Activated CD8-positive, alpha-beta memory T cell treated with anti-CD3 and anti-CD28 coated beads, Interleukin-2, amount 50 U/mL, for 48 hours (primary cell): ENCODE measurements at regions not wholly inside any gene's neighbourhood (a gene's known extent, or its start where the extent isn't known, plus 50 kb on each side); places are given as distances from the start of the nearest gene placed in this dataset.
"Not testable (repeated sequence)": the region's sequence is repeated elsewhere in the genome, so short reads cannot be mapped to it uniquely, and the experiment has no call there.

Source experiments
- DNase-seq: peaks from one replicate; pipeline ENCODE4 v3.0.0-alpha.2; 2020

DNA sequence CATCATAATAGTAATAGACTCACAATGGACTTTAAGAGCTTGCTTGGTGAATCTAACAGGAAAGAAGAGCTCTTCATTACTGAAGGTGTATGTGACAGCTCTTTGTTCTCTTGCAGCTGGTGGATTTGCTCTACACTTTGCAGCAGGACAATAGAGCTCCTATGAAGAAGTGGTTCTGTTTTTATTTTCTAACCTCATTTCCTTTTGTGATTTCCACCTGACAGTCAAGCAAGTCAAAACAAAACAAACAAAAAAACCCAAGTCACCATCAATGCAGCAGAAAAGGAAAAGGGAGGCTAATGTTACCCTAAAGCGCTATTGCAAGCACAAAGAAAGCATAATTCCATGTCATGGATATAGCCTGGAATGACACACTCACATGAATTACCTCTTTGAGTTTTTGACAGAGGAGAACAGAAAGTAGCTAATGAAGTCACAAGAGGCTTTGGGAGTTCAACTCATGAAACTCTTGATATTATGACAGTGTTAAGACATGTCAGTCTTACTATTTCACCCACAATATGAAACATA, 1188.1 kb downstream of the EPHA7 start:
- DNase-seq, result no peak

DNA sequence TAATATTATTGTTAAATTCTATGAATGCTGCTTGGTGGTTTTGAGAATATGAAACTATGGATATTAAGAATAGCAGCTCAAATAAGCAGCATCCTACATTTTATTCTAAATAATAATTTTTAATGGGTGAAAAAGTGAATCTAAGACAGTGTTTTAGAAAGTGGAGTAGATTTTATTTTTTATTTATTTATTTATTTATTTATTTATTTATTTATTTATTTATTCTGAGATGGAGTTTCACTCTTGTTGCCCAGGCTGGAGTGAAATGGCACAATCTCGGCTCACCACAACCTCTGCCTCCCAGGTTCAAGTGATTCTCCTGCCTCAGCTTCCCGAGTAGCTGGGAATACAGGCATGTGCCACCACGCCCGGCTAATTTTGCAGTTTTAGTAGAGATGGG, 1199.4 kb downstream of the EPHA7 start:
- DNase-seq, result not testable (repeated sequence)

DNA sequence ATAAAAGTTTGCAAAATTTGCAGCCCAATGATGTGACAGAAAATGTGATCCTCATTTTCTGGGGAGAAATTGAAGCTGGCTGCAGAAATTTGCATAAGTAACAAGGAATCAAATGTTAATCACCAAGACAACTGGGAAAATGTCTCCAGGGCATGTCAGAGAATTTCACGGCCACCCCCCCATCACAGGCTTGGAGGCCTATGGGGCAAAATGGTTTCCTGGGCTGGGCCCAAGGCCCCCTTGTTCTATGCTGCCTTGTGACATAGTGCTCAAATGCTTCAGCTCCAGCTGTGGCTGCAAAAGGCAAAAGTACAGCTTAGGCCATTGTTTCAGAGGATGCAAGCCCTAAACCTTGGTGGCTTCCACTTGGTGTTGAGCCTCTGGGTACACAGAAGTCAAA, 1202.6 kb downstream of the EPHA7 start:
- DNase-seq, result no peak

DNA sequence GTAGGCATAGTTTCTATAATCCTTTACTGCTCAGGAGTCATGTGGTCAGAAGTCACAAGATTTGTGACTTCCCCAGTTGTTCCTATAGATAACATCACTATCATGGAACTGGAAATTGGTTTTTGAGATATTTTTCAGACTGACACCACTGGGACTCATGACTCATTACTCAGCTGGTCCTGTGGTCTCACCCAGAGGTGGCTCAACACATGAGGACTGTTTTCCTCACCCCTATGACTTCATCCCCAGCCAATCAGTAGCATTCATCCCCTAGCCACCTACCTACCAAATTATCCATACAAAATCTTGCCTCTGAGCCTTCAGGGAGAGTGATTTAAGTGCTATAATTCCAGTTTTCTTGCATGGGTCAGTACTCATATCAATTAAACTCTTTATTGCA, 1217.7 kb downstream of the EPHA7 start:
- no peak for DNase-seq

DNA sequence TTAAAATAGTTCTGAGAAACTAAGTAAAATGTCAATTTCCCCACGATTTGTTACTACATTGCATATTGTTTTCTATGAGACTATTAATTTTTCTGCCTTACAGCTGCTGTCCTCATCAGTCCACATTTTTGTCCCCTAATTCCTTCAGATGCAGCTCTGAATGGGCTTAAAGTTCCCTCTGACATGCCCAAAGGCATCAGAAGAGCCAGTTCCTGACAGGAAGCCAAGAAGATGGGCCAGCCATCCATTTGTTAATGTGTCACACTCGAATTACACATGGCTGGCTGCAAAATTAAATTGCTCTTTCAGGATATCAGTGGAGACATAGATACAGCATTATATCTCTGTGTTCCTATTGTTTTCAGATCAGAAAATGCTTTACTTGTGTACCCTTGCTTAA, 1223.0 kb downstream of the EPHA7 start:
- DNase-seq, result no peak

DNA sequence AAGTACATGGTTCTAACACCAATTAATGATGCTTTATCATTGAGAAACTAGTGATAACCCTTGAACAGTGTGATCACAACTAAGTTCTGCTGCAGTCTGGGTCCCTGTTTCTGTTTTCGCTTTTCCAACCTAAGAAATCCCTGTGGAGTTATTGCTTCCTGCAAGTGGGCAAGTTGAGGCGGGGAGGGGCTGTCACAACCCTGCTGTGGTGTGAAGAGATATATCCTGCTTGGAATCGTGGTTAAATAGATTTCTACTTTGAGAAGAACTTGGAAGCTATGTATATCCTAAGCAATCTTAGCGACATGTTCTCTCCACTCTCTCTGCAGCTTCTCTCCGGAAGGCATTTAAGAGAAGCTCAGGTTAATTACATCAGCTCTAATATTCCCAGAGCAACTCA, 1223.6 kb downstream of the EPHA7 start:
- DNase-seq, result no peak

DNA sequence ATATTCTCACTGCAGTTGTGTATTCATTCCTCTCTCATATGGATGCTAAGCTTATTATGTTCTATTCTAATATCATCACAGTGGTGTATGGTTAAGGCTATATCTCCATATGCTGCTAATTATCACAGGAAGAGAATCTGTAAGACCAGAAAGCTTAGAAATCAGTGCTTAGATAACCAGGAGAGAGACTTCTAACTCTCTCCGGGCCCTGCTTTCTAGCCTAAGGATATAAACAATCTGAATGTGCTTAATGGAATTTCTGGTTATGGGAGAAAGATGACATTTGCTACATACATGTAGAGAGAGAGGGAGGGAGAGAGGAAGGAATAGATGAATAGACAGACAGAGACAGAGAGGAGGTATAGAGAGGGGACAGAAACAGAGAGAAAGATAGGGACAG, 1231.3 kb downstream of the EPHA7 start:
- no peak for DNase-seq

DNA sequence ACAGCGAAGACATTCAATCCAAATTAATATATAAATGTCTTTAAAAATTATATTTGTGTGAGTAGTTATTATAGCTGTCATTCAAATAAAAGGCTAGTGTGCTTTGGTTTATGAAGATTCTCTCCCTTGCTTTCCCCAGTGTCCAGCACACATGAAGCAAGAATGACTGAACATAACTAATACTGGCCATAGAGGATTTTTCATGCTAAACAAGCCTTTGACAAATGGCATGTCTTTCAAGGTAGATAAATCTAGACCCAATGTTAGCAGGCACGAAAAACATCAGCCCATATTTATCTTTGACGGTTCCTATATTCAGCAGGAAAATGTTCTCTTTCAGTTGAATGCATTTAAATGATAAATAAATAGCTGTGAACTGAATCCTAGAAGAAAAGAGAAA, 1234.4 kb downstream of the EPHA7 start:
- DNase-seq, result no peak

DNA sequence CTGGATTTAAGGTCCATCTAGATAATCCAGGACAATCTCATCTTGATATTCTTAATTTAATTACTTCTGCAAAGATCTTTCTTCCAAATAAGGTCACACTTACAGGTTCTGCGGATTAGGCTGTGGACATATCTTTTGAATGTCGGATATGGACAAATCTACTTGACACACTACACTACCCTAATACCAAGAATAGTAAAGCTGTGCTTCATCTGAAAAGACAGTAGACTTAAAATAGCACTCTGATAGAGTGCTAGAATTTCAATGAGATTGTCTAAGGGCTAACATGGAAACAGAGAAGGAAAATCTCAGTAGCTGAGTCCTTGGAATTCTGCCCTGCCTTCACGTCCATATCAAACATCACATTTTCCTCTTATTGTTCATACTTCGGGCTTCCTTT, 1238.0 kb downstream of the EPHA7 start:
- DNase-seq, result no peak

DNA sequence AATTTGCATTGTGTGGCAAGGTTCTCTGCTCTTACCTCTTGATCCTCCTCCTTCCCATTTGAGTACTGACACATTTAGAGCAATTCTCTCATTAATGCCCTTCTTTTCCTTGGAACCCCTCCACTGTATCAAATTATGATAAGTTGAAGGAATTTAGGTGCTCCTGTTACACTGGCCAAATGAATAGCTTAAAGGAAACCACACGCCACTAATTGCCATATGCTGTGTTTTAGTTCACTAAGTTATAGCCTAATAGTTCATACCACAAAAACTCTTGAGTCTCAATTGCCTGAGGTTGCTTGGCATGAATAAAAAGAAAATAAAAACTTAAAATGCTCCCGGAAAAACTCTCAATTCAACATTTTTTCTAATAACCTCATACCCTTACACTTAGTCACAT, 1239.3 kb downstream of the EPHA7 start:
- DNase-seq, result no peak

DNA sequence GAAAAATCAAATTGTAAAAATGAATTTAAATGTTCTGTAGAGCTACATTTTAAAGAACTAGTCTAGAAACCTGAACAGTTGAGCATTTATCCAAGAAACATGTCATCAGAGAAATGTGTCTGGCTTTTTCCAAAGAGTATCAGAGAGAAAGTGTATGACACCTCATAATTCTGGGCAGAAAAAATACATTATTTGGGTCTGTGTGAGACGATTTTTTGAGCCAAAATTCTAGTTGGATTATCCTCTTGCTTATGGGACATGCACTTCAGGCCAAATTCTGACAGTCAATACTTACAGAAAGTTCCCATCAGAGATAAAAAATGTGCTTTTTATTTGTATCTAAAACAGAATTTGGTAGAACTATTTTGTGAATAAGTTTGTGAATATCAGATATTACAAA, 1242.7 kb downstream of the EPHA7 start:
- no peak for DNase-seq

DNA sequence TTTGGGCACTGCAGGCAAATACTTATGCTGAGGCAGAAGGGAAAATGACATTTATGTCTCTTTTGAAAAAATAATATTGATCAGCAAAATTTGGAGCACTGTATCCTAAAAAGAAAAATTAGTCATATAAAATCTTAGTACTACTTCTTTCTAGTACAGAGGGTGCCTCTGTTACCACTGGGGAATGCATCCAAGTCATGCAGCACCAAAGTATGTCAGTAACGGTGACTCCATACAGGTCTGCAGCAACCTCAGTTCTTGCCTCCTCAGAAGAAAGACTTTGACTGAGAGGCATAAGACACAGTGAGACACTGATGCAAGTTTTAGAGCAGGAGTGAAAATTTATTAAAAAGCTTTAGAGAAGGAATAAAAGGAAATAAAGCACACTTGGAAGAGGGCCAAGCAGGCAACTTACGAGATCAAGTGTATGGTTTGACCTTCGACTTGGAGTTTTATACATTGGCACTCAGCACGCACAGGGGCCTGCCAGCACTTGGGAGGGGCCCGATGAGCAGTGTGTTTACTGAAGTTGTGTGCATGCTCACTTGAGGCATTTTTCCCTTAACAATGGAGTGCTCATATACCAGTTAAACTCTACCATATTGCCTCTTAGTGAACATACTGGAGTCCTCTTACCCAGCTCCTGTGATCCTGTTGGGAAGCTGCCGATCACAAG, 1244.8 kb downstream of the EPHA7 start:
- no peak for DNase-seq

DNA sequence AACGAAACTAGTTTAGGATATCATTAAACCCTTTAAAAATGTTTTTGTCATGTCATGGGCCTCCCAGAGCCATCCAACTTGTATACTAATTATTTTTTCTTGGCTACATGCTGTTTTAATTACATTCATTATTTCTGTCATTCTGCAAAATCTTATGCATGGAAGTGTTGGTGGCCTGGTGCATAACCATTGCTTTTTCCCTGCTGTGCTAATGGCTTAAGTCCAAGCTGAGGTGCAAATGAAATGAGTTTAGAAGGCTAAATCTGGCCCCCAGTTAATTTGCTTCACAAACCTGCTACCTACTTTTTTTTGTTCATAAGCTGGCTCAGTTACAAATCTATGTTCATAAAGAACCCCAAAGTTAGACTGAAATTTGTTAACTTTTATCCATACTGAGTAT, 1249.9 kb downstream of the EPHA7 start:
- no peak for DNase-seq

DNA sequence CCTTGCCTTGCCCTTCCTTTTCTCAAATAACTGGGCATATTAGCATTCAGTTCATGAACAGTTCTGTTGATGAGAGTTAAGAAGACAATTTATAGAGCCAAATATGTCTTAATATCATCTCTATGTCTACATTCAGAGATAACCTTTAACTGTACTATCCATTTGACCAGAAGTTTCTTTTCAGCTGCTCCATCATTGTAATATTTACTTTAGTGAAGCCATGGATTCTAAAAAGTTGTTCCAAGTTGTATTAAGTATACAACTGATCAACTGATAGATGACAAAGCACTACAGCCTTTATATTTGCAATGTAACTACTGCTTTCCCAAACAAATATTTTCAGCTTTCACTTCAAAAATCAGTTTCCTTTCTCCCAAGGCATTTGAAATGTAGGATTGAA, 1252.7 kb downstream of the EPHA7 start:
- DNase-seq, result no peak

DNA sequence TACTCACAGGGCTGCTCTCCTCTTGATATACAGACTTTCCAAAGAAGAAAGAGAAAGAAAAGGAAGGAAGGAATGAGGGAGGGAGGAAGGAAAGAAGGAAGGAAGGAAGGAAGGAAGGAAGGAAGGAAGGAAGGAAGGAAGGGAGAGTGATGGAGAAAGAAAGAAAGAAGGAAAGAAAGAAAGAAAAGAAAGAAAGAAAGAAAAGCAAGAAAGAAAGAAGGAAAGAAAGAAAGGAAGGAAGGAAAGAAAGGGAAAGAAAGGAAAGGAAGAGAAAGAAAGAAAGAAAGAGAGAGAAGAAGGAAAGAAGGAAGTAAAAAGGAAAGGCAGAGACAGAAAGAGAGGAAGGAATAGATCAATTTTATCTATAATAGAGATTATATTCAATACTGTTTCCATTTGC, 1257.4 kb downstream of the EPHA7 start:
- no peak for DNase-seq

DNA sequence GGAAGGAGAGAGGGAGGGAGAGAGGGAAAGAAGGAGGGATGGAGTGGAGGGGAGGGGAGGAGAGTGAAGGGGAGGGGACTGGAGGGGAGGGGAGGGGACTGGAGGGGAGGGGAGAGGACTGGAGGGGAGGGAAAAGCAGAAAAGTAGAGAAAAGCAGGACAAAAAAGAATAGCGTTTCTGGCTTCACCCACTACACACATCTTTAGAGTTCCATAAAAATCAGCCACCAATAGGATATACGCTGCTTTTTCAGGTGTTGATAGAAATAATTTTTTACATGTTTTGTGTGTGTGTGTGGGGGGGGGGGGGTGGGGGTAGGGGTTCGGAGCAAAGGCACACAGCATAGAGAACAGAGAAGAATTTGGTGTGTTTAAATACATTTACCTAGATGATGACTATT, 1259.1 kb downstream of the EPHA7 start:
- no peak for DNase-seq

DNA sequence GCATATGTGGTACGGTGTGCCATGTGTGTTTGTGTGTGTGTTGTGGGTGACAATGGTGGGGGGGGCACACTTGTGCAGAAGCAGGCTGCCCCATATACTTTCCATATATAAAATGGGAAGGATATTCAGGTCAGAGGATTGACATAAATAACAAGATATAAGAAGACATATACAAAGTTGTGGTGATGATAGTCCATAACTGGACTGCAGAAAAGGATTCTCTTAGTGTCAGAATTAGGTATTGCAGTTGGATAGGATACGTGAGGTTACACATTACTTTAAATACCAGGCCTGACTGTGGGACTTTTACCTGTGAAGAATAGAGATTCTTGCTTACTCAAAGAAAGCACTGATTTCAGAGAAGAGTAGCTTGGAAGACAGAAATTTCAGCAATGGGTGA, 1260.3 kb downstream of the EPHA7 start:
- no peak for DNase-seq

DNA sequence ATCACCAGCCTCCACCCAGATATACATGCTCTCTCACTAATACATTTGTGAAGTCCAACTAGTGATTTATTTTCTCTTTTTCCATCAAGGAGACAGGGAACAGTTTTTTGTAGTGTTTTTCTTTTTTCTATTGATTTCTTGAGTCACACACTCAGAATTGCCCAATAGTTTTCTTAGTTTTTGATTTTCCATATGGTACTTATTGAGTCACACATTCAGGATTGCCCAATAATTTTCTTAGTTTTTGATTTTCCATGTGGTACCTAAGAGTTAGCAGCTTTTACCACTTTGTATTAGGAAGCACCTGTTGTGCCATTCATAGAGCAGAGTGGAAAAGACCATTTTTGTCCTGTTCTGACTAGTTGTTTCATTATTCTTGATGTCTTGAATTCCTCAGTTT, 1268.8 kb downstream of the EPHA7 start:
- no peak for DNase-seq

DNA sequence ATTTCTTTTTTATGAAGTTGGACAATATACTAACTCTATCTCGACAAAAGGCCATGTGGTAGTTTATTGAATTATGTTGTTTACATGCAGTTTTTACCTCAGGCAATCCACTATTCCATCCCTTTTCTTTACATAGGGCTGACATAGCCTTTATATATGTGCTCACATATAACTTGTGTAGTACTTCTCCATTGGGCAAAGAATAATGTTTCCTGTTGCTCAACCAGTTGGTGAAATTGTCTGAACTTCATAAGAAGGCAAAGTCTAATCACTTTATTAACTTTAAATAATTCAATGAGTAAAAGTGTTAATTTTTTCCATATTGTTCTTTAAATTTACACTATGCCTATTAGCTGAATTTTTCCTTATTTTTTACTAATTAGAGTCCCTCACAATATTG, 1272.1 kb downstream of the EPHA7 start:
- no peak for DNase-seq

DNA sequence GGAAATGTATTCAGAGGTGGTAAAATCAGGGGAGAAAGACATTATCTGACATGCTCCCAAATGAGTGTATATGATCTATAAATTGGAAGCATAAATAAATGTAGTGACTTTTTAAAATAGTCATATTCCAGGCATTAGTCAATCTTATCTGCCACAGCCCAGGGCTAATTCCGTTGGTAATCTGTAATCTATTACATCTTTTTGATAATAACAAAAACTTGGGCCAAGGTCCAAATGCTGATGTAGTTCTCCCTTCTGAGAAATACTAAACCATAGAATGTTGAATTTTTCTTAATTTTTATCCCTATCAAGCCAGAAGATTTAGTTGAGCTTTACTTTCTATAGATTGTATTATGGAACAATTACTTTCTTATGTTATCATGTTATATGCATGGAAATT, 1279.8 kb downstream of the EPHA7 start:
- DNase-seq, result no peak

DNA sequence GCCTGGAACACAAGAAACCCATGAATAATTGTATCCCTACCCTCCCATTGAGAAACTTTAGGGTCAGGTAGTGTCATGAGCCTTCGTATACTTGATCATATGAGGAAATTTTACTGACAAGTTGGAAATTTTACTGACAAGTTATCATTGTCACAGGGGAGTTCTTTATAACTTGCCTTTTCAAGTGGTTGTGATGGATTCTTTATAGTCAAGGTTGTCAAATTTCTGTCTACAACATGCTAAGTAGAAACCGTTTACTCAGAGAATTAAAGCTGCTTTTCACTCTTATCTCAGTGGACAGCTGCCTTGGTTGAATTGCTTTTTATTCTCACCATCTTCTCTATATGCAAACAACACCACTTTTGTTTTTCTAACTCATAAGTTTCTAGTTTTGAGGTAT, 1286.4 kb downstream of the EPHA7 start:
- no peak for DNase-seq

DNA sequence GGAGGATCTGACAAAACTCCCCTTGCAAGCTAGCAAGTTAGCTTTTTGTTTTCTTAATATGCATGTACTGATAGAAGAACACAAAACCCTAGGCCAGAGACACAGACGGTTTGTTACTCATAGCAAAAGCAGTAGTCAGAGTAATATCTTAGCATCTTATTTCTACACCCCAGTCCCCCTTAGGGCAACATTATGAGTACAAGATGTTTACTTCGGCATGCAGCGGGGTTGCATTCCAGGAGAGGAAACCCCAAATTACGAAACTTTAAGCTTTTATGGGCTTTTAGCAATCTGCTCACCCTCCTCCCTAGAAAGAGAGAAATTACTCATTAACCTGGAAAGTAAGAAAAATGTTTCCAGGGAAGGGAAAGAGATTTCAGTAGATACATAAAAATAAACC, 1286.9 kb downstream of the EPHA7 start:
- DNase-seq, result no peak

DNA sequence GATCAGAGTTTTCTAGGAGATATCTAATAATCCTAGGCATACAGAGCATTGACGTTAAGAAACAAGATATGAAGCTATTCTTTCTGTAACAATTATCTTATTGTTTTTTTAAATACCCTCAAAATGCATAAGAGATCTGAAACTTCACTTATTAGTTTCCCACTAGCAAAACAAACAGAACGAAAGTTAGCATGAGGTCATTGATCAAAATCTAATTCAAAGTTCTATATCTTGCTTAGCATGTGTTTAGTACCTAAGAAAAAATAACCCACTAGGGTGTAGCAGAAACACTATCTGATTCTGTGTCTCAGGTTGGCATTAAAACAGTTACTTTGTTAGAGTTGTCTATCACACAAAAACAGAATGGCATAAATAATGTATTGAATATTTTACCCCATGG, 1288.4 kb downstream of the EPHA7 start:
- no peak for DNase-seq

DNA sequence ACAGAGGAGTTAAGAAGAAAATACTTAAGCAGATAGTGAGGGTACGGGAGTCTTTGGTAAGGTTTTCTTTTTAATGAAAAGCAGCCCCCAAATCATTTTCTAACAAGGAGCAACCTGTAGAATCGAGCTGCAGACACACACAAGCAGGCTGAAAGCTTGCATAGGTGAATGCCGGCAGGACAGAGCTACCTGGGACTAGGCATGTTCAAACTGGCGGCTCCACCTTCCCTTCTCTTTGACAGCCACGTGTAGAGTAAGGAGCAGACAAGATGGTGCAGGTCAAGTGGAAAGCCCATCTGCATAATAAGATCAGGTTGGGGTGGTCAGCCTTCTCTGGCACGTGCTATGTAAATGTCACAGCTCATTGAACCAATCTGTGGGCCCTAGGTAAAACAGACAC, 1292.4 kb downstream of the EPHA7 start:
- DNase-seq, result no peak

DNA sequence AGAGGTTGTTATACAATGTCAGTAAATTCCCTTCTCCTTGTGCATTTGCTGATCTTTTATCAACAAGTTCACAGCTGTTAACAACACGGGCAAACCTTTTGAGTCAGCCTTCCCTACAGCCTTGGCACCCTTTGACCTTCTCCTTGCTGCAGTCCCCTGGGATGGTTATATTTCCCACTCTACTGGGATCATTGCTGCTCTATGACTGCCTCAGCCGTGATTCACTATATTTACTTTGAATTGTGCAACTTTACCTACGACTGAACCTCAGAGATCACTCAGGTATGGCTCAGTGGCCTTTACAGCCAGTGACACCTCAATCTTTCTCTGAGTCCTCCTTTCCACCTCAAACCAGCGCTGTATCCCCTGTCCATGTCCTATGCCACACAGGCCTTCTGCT, 1293.3 kb downstream of the EPHA7 start:
- no peak for DNase-seq

DNA sequence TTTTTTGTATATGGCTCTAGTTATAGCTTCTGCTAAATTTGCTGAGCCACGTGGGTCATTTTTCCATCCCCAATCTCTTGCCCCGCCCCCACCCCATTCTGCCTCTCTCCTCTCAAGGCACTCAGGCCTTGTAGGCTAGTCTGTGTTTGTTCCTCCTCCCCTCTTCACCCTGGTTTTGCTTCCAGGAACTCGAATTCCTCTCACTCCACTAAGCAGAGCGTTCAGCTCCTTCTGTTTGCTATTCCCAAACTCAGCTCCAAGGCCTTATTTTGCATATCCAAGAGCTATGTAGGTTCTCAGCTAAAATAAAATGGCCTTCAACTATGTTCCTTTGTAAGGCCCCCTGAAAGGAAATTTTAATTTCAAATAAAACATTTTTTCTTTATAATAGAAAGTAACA, 1293.7 kb downstream of the EPHA7 start:
- no peak for DNase-seq
